H1 (cell line): ENCODE measurements at regions not wholly inside any gene's neighbourhood (a gene's known extent, or its start where the extent isn't known, plus 50 kb on each side); places are given as distances from the start of the nearest gene placed in this dataset.

ENCODE experiments used
- CTCF ChIA-PET: fragments of 300-600 bp; sonication (Branson Sonifier 250); formaldehyde crosslinking; loops from one replicate; lab custom pipeline; 2021; ENCODE audit not compliant: partially characterized antibody; lab: Charles Lee
- POLR2A ChIA-PET: fragments of 300-600 bp; sonication (Branson Sonifier 250); formaldehyde crosslinking; loops from one replicate; lab custom pipeline; 2021; ENCODE audit warnings: inconsistent platforms; ENCODE audit not compliant: partially characterized antibody; lab: Charles Lee
- DNase-seq, 2 experiments: peaks; one replicate each; pipeline versions ENCODE4 v3.0.0 to v3.0.0-alpha.2; 2010 to 2022; ENCODE audit warnings: low spot score in 2 of 2, low read depth in 1 of 2, mixed read lengths in 1 of 2
- FAIRE-seq: peaks from 2 replicates; lab custom pipeline; 2011; peaks lifted over from hg19 to GRCh38; lab: Jason Lieb, UNC
- H2AFZ ChIP-seq: 2 replicates; pipeline ENCODE4 v1.8.1; 2012; ENCODE audit warnings: low read length, inconsistent platforms
- H2AK5ac ChIP-seq: 2 replicates; pipeline ENCODE4 v1.6.1; 2013; ENCODE audit warnings: low read depth, low read length
- H2BK120ac ChIP-seq: replicated peaks from 2 replicates; pipeline ENCODE3; 2013; ENCODE audit warnings: low read depth, low read length, inconsistent platforms
- H2BK12ac ChIP-seq: 2 replicates; pipeline ENCODE4 v1.6.1; 2013; ENCODE audit warnings: low read depth, low read length
- H2BK15ac ChIP-seq: 2 replicates; pipeline ENCODE4 v1.6.1; 2013; ENCODE audit warnings: low read length
- H2BK20ac ChIP-seq: 2 replicates; pipeline ENCODE4 v1.6.1; 2013; ENCODE audit warnings: low read length
- H2BK5ac ChIP-seq: 2 replicates; pipeline ENCODE4 v1.6.1; 2013; ENCODE audit warnings: low read depth, low read length
- H3K14ac ChIP-seq: 2 replicates; pipeline ENCODE4 v1.6.1; 2013; ENCODE audit warnings: inconsistent platforms; ENCODE audit not compliant: insufficient read length
- H3K18ac ChIP-seq: 2 replicates; pipeline ENCODE4 v1.6.1; 2013; ENCODE audit warnings: low read length; ENCODE audit errors: extremely low read depth
- H3K23ac ChIP-seq: 2 replicates; pipeline ENCODE4 v1.6.1; 2013; ENCODE audit warnings: inconsistent platforms; ENCODE audit not compliant: insufficient read length
- H3K23me2 ChIP-seq: 2 replicates; pipeline ENCODE4 v1.6.1; 2013; ENCODE audit warnings: low read depth, low read length
- H3K27ac ChIP-seq: 2 replicates; pipeline ENCODE4 v1.6.1; 2011; ENCODE audit warnings: low read depth, low read length, inconsistent platforms
- H3K27me3 ChIP-seq, 4 experiments: replicated peaks in 1 of 4; 1 replicate in 1 of 4; 2 replicates in 3 of 4; pipeline versions ENCODE4 v1.6.1 to v1.8.1; 2011 to 2013; ENCODE audit warnings: low read length in 3 of 4, mild to moderate bottlenecking in 3 of 4, inconsistent platforms in 2 of 4, mixed read lengths in 2 of 4, moderate library complexity in 1 of 4; ENCODE audit not compliant: control insufficient read depth in 3 of 4, insufficient read depth in 3 of 4; ENCODE audit errors: extremely low read depth in 1 of 4
- H3K36me3 ChIP-seq, 4 experiments: 2 replicates each; pipeline versions ENCODE4 v1.6.1 to v1.8.1; 2011 to 2013; ENCODE audit warnings: mild to moderate bottlenecking in 4 of 4, low read length in 3 of 4, moderate library complexity in 2 of 4, control low read depth in 1 of 4, inconsistent platforms in 1 of 4; ENCODE audit not compliant: insufficient read depth in 4 of 4, control insufficient read depth in 2 of 4
- H3K4ac ChIP-seq: replicated peaks from 2 replicates; pipeline ENCODE3; 2013; ENCODE audit warnings: low read length, low read depth, mixed read lengths, inconsistent platforms; ENCODE audit not compliant: insufficient read length
- H3K4me1 ChIP-seq, 4 experiments: replicated peaks in 1 of 4; 1 replicate in 1 of 4; 2 replicates in 3 of 4; pipeline versions ENCODE4 v1.6.1 to v1.8.1; 2011 to 2013; ENCODE audit warnings: low read length in 3 of 4, inconsistent platforms in 2 of 4, mixed read lengths in 1 of 4; ENCODE audit not compliant: insufficient read depth in 4 of 4, control insufficient read depth in 3 of 4
- H3K4me2 ChIP-seq, 2 experiments: 2 replicates each; pipeline versions ENCODE4 v1.6.1 to v1.8.1; 2011 to 2013; ENCODE audit warnings: low read depth in 2 of 2, low read length in 2 of 2, control low read depth in 1 of 2, inconsistent platforms in 1 of 2, mild to moderate bottlenecking in 1 of 2; ENCODE audit not compliant: insufficient read depth in 1 of 2
- H3K4me3 ChIP-seq, 4 experiments: fragments of 200-600, 300-600 bp in 1 of 4; sonication (generic), shearing (Covaris generic), sonication (Bioruptor Twin) in 1 of 4; 2 replicates each; pipeline versions ENCODE4 v1.5.1 to v1.8.1; 2011 to 2016; ENCODE audit warnings: low read length in 4 of 4, low read depth in 3 of 4, control low read depth in 2 of 4, inconsistent platforms in 2 of 4, mild to moderate bottlenecking in 2 of 4, mixed read lengths in 1 of 4, moderate library complexity in 1 of 4; ENCODE audit not compliant: insufficient read depth in 2 of 4; ENCODE audit errors: extremely low read depth in 1 of 4
- H3K56ac ChIP-seq: replicated peaks from 2 replicates; pipeline ENCODE3; 2013; ENCODE audit warnings: low read depth, mild to moderate bottlenecking, mixed read lengths, low read length, inconsistent platforms; ENCODE audit not compliant: insufficient read length
- H3K79me1 ChIP-seq: 2 replicates; pipeline ENCODE4 v1.6.1; 2013; ENCODE audit warnings: low read depth, low read length, control low read depth
- H3K79me2 ChIP-seq, 2 experiments: 2 replicates each; pipeline versions ENCODE4 v1.6.1 to v1.8.1; 2012 to 2013; ENCODE audit warnings: low read length in 2 of 2, mild to moderate bottlenecking in 2 of 2, inconsistent platforms in 1 of 2; ENCODE audit not compliant: insufficient read depth in 2 of 2, control insufficient read depth in 1 of 2
- H3K9ac ChIP-seq, 4 experiments: replicated peaks in 1 of 4; 1 replicate in 1 of 4; 2 replicates in 3 of 4; pipeline versions ENCODE4 v1.6.1 to v1.8.1; 2011 to 2013; ENCODE audit warnings: low read depth in 3 of 4, low read length in 3 of 4, control low read depth in 2 of 4, mild to moderate bottlenecking in 2 of 4, moderate library complexity in 2 of 4, inconsistent platforms in 1 of 4; ENCODE audit errors: extremely low read depth in 1 of 4
- H3K9me3 ChIP-seq, 2 experiments: 2 replicates each; pipeline versions ENCODE4 v1.6.1 to v1.8.1; 2012 to 2013; ENCODE audit warnings: mild to moderate bottlenecking in 2 of 2, moderate library complexity in 2 of 2, control low read depth in 1 of 2, inconsistent platforms in 1 of 2, low read depth in 1 of 2, low read length in 1 of 2, mixed read lengths in 1 of 2; ENCODE audit not compliant: insufficient read depth in 2 of 2
- H4K20me1 ChIP-seq, 2 experiments: replicated peaks in 1 of 2; 2 replicates each; pipeline versions ENCODE3 to v1.8.1; 2011 to 2013; ENCODE audit warnings: inconsistent platforms in 2 of 2, low read length in 2 of 2, mild to moderate bottlenecking in 1 of 2; ENCODE audit not compliant: insufficient read depth in 2 of 2, control insufficient read depth in 1 of 2
- H4K5ac ChIP-seq: 2 replicates; pipeline ENCODE4 v1.6.1; 2013; ENCODE audit warnings: low read length, low read depth, mixed read lengths, inconsistent platforms; ENCODE audit not compliant: insufficient read length
- H4K8ac ChIP-seq: 2 replicates; pipeline ENCODE4 v1.8.0; 2013; ENCODE audit warnings: mild to moderate bottlenecking, moderate library complexity, low read length, inconsistent platforms; ENCODE audit not compliant: insufficient read depth; ENCODE audit errors: extremely low read depth
- H4K91ac ChIP-seq: replicated peaks from 2 replicates; pipeline ENCODE3; 2013; ENCODE audit warnings: low read length, mixed read lengths, inconsistent platforms; ENCODE audit not compliant: insufficient read length
- ASH2L ChIP-seq: fragments of 200-600, 300-600 bp; sonication (generic); IDR thresholded peaks from one replicate; pipeline ENCODE4 v1.7.1; 2017; ENCODE audit warnings: low read length
- BACH1 ChIP-seq: IDR thresholded peaks from 2 replicates; pipeline ENCODE4 v1.6.1; 2012; ENCODE audit warnings: low read length, improper control_type of control experiment
- BCL11A ChIP-seq, 2 experiments: IDR thresholded peaks; one replicate each; pipeline ENCODE4 v1.6.1; 2011; ENCODE audit warnings: low read depth in 2 of 2, low read length in 2 of 2, mild to moderate bottlenecking in 2 of 2
- CHD1 ChIP-seq: IDR thresholded peaks from 2 replicates; pipeline ENCODE4 v1.6.1; 2012; ENCODE audit warnings: low read depth, low read length, improper control_type of control experiment
- EGR1 ChIP-seq: IDR thresholded peaks from 2 replicates; pipeline ENCODE4 v1.6.1; 2011; ENCODE audit warnings: low read depth, low read length, borderline replicate concordance
- GABPA ChIP-seq: IDR thresholded peaks from 2 replicates; pipeline ENCODE4 v1.6.1; 2011; ENCODE audit warnings: mild to moderate bottlenecking, low read length, moderate library complexity, borderline replicate concordance; ENCODE audit not compliant: insufficient read depth
- HDAC6 ChIP-seq: IDR thresholded peaks from one replicate; pipeline ENCODE4 v1.7.1; 2012; ENCODE audit warnings: low read depth, mild to moderate bottlenecking, inconsistent platforms, low read length, moderate library complexity
- NRF1 ChIP-seq: IDR thresholded peaks from 2 replicates; pipeline ENCODE4 v1.6.1; 2011; ENCODE audit warnings: mild to moderate bottlenecking, low read depth, low read length, improper control_type of control experiment
- POU5F1 ChIP-seq: IDR thresholded peaks from 2 replicates; pipeline ENCODE4 v1.6.1; 2011; ENCODE audit warnings: low read depth, mild to moderate bottlenecking, low read length, moderate library complexity
- RNF2 ChIP-seq: fragments of 200-900, 300-1000 bp; sonication (generic); IDR thresholded peaks from 2 replicates; pipeline ENCODE4 v1.7.1; 2016; ENCODE audit warnings: borderline replicate concordance, low read depth, mild to moderate bottlenecking, antibody characterized with exemption, low read length; ENCODE audit not compliant: poor library complexity, severe bottlenecking; ENCODE audit errors: missing control alignments
- SP1 ChIP-seq: IDR thresholded peaks from 2 replicates; pipeline ENCODE4 v1.6.1; 2011; ENCODE audit warnings: low read depth, low read length
- TAF1 ChIP-seq: IDR thresholded peaks from 2 replicates; pipeline ENCODE4 v1.6.1; 2011; ENCODE audit warnings: mild to moderate bottlenecking, low read depth, low read length
- TCF12 ChIP-seq: IDR thresholded peaks from 2 replicates; pipeline ENCODE4 v1.6.1; 2011; ENCODE audit warnings: low read depth, mild to moderate bottlenecking, low read length
- YY1 ChIP-seq: IDR thresholded peaks from 2 replicates; pipeline ENCODE4 v1.6.1; 2011; ENCODE audit warnings: low read depth, mild to moderate bottlenecking, low read length
- TF ChIP-seq, protein P1 (sequence below): IDR thresholded peaks from 2 replicates; pipeline ENCODE4 v1.6.1; 2012; ENCODE audit warnings: inconsistent platforms
- TF ChIP-seq, protein P2 (sequence below): IDR thresholded peaks from 2 replicates; pipeline ENCODE4 v1.6.1; 2011; ENCODE audit warnings: low read depth, mild to moderate bottlenecking, low read length; ENCODE audit not compliant: insufficient read depth

DNA sequence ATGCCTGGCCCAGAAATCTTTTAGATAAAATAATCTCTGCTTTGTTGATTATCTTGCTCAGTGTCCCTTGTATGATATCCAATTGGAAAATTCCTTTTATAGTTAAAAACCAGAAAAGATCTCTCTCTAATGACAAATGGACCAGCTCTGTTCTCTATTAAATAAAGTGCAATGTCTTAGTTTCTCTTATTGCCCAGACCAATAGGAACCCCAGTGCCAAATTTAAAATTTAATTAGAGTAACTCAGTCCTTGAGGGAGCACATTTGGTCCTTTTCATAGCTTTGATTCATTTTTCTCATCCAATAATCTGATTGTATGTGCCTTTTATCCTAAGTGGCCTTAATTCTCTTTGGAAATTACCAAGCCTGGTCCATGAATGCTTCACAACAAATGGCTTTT is 158.9 kb upstream of the FOXK1 start:
- Histone ChIP-seq H2BK15ac (no peak overlapping the region), H3K56ac (no peak overlapping the region), H3K4me1 (no peaks in the 10 kb centered on the region), H3K23ac (no peak overlapping the region), H3K14ac (no peak overlapping the region), H2BK12ac (no peak overlapping the region), H3K79me2 (no peaks in the 10 kb centered on the region), H3K27ac (no peak overlapping the region), H2AK5ac (no peak overlapping the region), H3K9ac (no peak overlapping the region), H3K23me2 (no peaks in the 10 kb centered on the region; the same call in 1 of the 2 replicates), H4K5ac (no peak overlapping the region), H3K79me1 (no peaks in the 10 kb centered on the region), H3K4ac (no peak overlapping the region), H4K8ac (no peak overlapping the region), H3K4me2 (no peak overlapping the region), H2BK120ac (no peak overlapping the region), H4K20me1 (no peaks in the 10 kb centered on the region), H2AFZ (no peak overlapping the region), H3K18ac (no peak overlapping the region), H3K27me3 (no peaks in the 10 kb centered on the region), H3K9me3 (peaks cover 5 to 38% of the 10 kb centered on the region in 2 experiments; a peak in 2 of 4 replicates), H3K36me3 (no peaks in the 10 kb centered on the region), H2BK5ac (no peak overlapping the region), H3K4me3 (no peak overlapping the region), H4K91ac (no peak overlapping the region), H2BK20ac (no peak overlapping the region)
- POLR2A ChIA-PET = no interaction called here
- DNase-seq (no peak), FAIRE-seq (no peak)
- CTCF ChIA-PET = interaction anchor here (0.8 to 2.9 kb wide), 3 partner anchors 8 to 69 kb away, joined by 3 to 8 read pairs (median 6); no protein-coding TSS in a partner anchor
- TF ChIP-seq ASH2L = no peak
- no peak for TF ChIP-seq EGR1
- no peak for TF ChIP-seq BCL11A (IDR thresholded peaks at IDR 0.05; ENCODE audit: low read depth in 2 of 2, low read length in 2 of 2)
- no peak for TF ChIP-seq TCF12
- TF ChIP-seq POU5F1 = no peak
- TF ChIP-seq, protein P1, sequence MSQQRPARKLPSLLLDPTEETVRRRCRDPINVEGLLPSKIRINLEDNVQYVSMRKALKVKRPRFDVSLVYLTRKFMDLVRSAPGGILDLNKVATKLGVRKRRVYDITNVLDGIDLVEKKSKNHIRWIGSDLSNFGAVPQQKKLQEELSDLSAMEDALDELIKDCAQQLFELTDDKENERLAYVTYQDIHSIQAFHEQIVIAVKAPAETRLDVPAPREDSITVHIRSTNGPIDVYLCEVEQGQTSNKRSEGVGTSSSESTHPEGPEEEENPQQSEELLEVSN = no peak
- no peak for TF ChIP-seq BACH1
- TF ChIP-seq HDAC6 = no peak
- TF ChIP-seq, protein P2, sequence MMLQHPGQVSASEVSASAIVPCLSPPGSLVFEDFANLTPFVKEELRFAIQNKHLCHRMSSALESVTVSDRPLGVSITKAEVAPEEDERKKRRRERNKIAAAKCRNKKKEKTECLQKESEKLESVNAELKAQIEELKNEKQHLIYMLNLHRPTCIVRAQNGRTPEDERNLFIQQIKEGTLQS = no peak
- TF ChIP-seq CHD1 = no peak
- TF ChIP-seq GABPA = no peak
- no peak for TF ChIP-seq YY1
- no peak for TF ChIP-seq SP1
- TF ChIP-seq NRF1 = no peak
- TF ChIP-seq TAF1 = no peak
- TF ChIP-seq RNF2 = no peak
